Upper lobe of right lung (tissue), 1 donor: ENCODE measurements at regions not wholly inside any gene's neighbourhood (a gene's known extent, or its start where the extent isn't known, plus 50 kb on each side); places are given as distances from the start of the nearest gene placed in this dataset.

Source experiments
- ATAC-seq: fragments of 200-7000 bp; cut with Tn5 transposase; one replicate; pipeline ENCODE4 v1.9.1; 2020; ENCODE audit warnings: mild to moderate bottlenecking, moderate library complexity
- DNase-seq: peaks from one replicate; pipeline ENCODE4 v3.0.0-alpha.2; 2020
- H3K27ac ChIP-seq: fragments of 200-600 bp; one replicate; pipeline ENCODE4 v1.8.0; 2022
- H3K27me3 ChIP-seq: fragments of 200-600 bp; one replicate; pipeline ENCODE4 v1.8.0; 2022; ENCODE audit warnings: mild to moderate bottlenecking
- H3K36me3 ChIP-seq: fragments of 200-600 bp; one replicate; pipeline ENCODE4 v1.8.0; 2022
- H3K4me1 ChIP-seq: fragments of 200-600 bp; one replicate; pipeline ENCODE4 v1.8.0; 2022
- H3K4me3 ChIP-seq: fragments of 200-600 bp; one replicate; pipeline ENCODE4 v1.8.0; 2022; ENCODE audit warnings: mild to moderate bottlenecking
- H3K9me3 ChIP-seq: fragments of 200-600 bp; one replicate; pipeline ENCODE4 v1.8.0; 2022
- intact Hi-C: fragments of 100-400 bp; cut with DNase I; formaldehyde crosslinking; loops from one replicate; pipeline ENCODE4 v1.11.0; 2022
- TF ChIP-seq, protein P1 (sequence below): fragments of 200-600 bp; IDR thresholded peaks from one replicate; pipeline ENCODE4 v1.8.0; 2022; ENCODE audit warnings: antibody characterized with exemption
- donor health status: DM: no; HTN: yes; CAD: no; lungs with severe emphysema.

DNA sequence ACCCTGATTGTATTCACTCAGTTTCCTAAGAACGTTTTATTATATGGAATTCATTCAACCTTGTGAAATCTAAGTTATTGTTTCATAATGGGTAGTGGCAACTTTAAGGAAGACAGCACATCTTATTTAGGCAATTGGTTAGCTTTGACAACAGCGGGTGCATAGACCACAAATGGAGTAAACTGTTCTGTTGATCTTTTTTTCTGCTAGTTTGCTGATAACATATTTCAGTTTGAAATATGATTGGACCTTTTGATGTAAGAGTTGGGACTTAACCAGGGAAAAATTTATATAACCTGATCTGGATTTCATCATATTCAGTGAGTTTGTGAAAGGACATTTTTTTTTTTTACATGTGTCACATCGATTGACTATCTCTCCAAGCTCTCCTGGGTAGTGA, 151.7 kb downstream of the HLX start:
- TF ChIP-seq, protein P1, sequence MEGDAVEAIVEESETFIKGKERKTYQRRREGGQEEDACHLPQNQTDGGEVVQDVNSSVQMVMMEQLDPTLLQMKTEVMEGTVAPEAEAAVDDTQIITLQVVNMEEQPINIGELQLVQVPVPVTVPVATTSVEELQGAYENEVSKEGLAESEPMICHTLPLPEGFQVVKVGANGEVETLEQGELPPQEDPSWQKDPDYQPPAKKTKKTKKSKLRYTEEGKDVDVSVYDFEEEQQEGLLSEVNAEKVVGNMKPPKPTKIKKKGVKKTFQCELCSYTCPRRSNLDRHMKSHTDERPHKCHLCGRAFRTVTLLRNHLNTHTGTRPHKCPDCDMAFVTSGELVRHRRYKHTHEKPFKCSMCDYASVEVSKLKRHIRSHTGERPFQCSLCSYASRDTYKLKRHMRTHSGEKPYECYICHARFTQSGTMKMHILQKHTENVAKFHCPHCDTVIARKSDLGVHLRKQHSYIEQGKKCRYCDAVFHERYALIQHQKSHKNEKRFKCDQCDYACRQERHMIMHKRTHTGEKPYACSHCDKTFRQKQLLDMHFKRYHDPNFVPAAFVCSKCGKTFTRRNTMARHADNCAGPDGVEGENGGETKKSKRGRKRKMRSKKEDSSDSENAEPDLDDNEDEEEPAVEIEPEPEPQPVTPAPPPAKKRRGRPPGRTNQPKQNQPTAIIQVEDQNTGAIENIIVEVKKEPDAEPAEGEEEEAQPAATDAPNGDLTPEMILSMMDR: no peak
- no peaks in the 10 kb centered on the region for H3K36me3 ChIP-seq
- H3K4me3 ChIP-seq: no peak overlapping the region
- H3K4me1 ChIP-seq: no peaks in the 10 kb centered on the region
- H3K9me3 ChIP-seq: no peaks in the 10 kb centered on the region
- intact Hi-C loops: no loop called here
- H3K27ac ChIP-seq: no peak overlapping the region
- DNase-seq (no peak), ATAC-seq (no peak)
- H3K27me3 ChIP-seq: no peaks in the 10 kb centered on the region

DNA sequence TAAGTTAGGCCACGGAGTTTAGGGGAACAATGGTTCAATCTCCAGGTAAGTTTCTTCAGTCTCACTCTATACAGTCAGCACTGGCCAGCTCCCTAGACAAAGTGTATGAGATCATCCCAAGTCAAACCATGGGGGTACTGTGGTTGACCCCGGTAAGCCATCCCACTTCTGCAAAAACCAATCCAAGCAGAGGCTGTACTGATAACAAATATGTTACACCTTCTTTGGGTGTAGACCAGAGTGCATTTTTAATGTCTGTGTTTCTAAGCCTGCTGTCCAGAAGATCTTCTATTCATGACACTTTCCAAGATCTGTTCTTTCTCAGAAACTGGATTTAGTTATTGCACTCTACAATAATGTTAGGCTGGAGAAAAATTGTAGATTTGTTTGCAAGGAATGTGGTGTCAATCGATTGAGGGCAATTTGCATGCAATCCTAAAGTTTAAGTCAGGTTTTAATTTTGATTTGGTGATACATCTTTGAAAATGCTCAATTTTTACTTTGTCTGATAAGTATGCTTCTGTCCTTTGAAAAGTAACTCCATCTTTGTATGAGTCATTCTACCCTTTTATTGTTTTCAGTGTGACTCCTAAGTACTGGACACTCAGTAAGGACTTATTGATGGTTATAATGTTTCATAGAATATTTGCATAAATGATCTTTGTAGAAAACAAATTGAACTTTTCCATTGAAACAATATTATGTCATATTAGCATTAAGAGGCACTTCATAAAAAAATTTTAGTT, 152.4 kb downstream of the HLX start:
- Histone ChIP-seq H3K4me3 (no peak overlapping the region), H3K9me3 (no peaks in the 10 kb centered on the region), H3K36me3 (no peaks in the 10 kb centered on the region), H3K27me3 (no peaks in the 10 kb centered on the region), H3K27ac (no peak overlapping the region), H3K4me1 (no peaks in the 10 kb centered on the region)
- no peak for DNase-seq
- TF ChIP-seq, protein P1: no peak
- intact Hi-C loops: no loop called here
- ATAC-seq: no peak

DNA sequence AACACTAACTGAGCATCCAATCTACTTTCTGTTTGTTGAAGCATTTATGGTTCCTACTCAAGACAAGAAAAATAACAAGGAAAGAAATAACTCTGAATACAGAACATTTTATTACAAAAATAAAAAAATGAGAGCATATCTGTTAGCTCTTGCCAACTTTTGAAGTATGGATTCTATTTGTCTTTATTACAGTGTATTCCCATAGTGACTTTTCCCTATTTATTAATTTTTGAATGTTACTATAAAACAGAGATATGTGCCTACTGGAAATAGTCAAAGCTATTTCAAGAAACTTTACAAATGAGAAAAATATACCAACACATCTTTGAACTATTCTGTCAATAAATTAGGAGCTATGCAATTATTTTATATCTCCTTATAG, 153.0 kb downstream of the HLX start:
- TF ChIP-seq, protein P1: no peak
- Histone ChIP-seq H3K36me3 (no peaks in the 10 kb centered on the region), H3K27me3 (no peaks in the 10 kb centered on the region), H3K4me3 (no peak overlapping the region), H3K9me3 (no peaks in the 10 kb centered on the region), H3K4me1 (no peaks in the 10 kb centered on the region), H3K27ac (no peak overlapping the region)
- no peak for DNase-seq
- intact Hi-C loops: no loop called here
- no peak for ATAC-seq

DNA sequence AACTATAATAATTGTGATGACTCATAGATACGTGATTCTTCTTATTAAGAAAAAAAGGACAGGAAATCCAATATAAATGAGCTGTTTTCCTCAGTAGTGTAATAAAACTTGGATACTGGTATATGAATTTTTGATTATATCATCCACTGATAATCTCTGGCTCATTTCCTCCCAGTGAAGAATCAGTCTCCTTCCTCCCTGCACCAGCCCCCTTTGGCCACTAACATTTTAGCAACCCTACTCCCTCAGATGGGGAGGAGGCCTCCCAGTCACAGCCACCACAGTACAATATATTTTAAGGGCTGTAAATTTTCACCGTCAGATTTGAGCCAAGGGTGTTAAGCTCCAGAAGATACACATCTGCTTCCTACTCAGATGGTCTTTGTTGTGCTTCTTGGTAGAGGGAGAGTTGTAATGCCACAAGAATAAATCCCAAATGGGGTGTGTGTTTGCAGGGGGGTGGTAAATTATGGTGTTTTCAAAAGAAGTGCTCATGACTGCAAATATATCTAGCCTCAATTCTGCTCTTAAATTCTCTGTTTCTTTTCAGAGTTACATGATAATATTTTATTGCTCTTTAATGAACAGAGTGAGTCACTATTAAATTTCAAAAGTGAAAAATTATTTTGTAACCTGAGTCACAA, 153.5 kb downstream of the HLX start:
- Histone ChIP-seq H3K27ac (no peak overlapping the region), H3K36me3 (no peaks in the 10 kb centered on the region), H3K9me3 (no peaks in the 10 kb centered on the region), H3K4me3 (no peak overlapping the region), H3K4me1 (no peaks in the 10 kb centered on the region), H3K27me3 (no peaks in the 10 kb centered on the region)
- no peak for DNase-seq
- TF ChIP-seq, protein P1: no peak
- ATAC-seq: no peak
- intact Hi-C loops: no loop called here

DNA sequence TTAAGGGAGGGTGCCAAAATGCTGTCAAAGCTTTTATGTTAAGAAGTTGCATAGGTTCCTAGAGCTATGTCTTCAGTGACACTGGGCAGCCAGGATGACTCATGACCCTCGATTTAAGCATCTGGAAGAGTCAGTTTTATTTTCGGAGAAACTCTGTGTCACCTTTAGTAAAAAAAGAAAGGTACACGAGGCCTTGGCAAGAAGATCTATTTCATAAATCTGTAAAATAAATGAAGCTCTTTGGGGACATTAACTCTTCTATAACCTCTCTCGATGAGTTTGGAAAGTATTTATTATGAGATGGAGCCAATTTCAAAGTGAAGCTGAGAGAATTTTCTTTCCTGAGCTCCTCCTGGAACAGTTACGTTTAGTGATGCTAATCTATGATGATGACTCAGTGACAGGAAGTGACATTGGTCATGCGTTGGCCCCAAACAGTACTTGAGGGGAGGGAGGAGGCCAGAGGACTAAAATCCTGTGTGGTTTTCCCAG, 156.5 kb downstream of the HLX start:
- no peaks in the 10 kb centered on the region for H3K9me3 ChIP-seq
- intact Hi-C loops: no loop called here
- no peaks in the 10 kb centered on the region for H3K4me1 ChIP-seq
- H3K27me3 ChIP-seq: no peaks in the 10 kb centered on the region
- ATAC-seq: no peak
- DNase-seq: no peak
- H3K27ac ChIP-seq: no peak overlapping the region
- H3K36me3 ChIP-seq: no peaks in the 10 kb centered on the region
- TF ChIP-seq, protein P1: no peak
- no peak overlapping the region for H3K4me3 ChIP-seq
